ENCODE measurements at regions not wholly inside any gene's neighbourhood (a gene's known extent, or its start where the extent isn't known, plus 50 kb on each side); places are given as distances from the start of the nearest gene placed in this dataset.

GRCh38 chr17:70564006-70564620 is 394.8 kb downstream of the KCNJ2 start:
- 91% methylated on average over 2 of the region's 2 CpGs; no CpG with 5 or more reads in 1 of the 2 experiments for WGBS, 2 experiments (ENCODE audit: extremely low coverage in 1 of 2, insufficient coverage in 1 of 2, insufficient read length in 1 of 2, insufficient replicate concordance in 2 of 2, low coverage in 1 of 2, low lambda C conversion rate in 2 of 2, missing lambda C conversion rate in 1 of 2)
- TF ChIP-seq CREB1 (IDR thresholded peaks at IDR 0.05), result no peak
- no peak for TF ChIP-seq EP300 (IDR thresholded peaks at IDR 0.05; ENCODE audit: borderline replicate concordance in 1 of 2, low read depth in 2 of 2, low read length in 2 of 2)
- no peak for TF ChIP-seq SIN3A (conservative IDR thresholded peaks at IDR 0.05 in 1 of 2, IDR thresholded peaks at IDR 0.05 in 1 of 2; ENCODE audit: low read depth in 1 of 2, low read length in 2 of 2)

More at GRCh38 chr17:70564006-70564620, 394.8 kb downstream of the KCNJ2 start:
- H3K4ac ChIP-seq (replicated peaks; ENCODE audit: insufficient read length, low read depth, low read length), result no peak overlapping the region
- DNase-seq (ENCODE audit: low read depth in 1 of 2, low spot score in 2 of 2) (no peak), FAIRE-seq (no peak)
- H3K79me2 ChIP-seq (ENCODE audit: control insufficient read depth in 1 of 2, insufficient read depth in 2 of 2, low read length in 2 of 2), result no peaks in the 10 kb centered on the region
- H3K9ac ChIP-seq (replicated peaks in 1 of 4; ENCODE audit: extremely low read depth in 1 of 4, low read depth in 3 of 4, low read length in 3 of 4), result no peak overlapping the region
- no peak overlapping the region for H4K8ac ChIP-seq (ENCODE audit: extremely low read depth, insufficient read depth, low read length)
- no peak overlapping the region for H2BK120ac ChIP-seq (replicated peaks; ENCODE audit: low read depth, low read length)
- H4K91ac ChIP-seq (replicated peaks; ENCODE audit: insufficient read length, low read length), result no peak overlapping the region
- no peaks in the 10 kb centered on the region for H3K9me3 ChIP-seq (ENCODE audit: insufficient read depth in 2 of 2, low read depth in 1 of 2, low read length in 1 of 2)
- H4K20me1 ChIP-seq (replicated peaks in 1 of 2; ENCODE audit: control insufficient read depth in 1 of 2, insufficient read depth in 2 of 2, low read length in 2 of 2), result no peaks in the 10 kb centered on the region
- ChIA-PET CTCF (ENCODE audit: partially characterized antibody) (no interaction called here), POLR2A (ENCODE audit: partially characterized antibody) (no interaction called here)
- H4K5ac ChIP-seq (ENCODE audit: insufficient read length, low read depth, low read length), result no peak overlapping the region
- no peak overlapping the region for H3K14ac ChIP-seq (ENCODE audit: insufficient read length)
- H3K56ac ChIP-seq (replicated peaks; ENCODE audit: insufficient read length, low read depth, low read length), result no peak overlapping the region
- no peaks in the 10 kb centered on the region for H3K27me3 ChIP-seq (replicated peaks in 1 of 4; ENCODE audit: control insufficient read depth in 3 of 4, extremely low read depth in 1 of 4, insufficient read depth in 3 of 4, low read length in 3 of 4)
- no peak overlapping the region for H2BK12ac ChIP-seq (ENCODE audit: low read depth, low read length)
- H2AFZ ChIP-seq (ENCODE audit: low read length), result no peak overlapping the region
- H2BK5ac ChIP-seq (ENCODE audit: low read depth, low read length), result no peak overlapping the region
- no peak overlapping the region for H3K23ac ChIP-seq (ENCODE audit: insufficient read length)
- H3K79me1 ChIP-seq (ENCODE audit: low read depth, low read length), result no peaks in the 10 kb centered on the region
- H3K36me3 ChIP-seq (ENCODE audit: control insufficient read depth in 2 of 4, insufficient read depth in 4 of 4, low read length in 3 of 4), result no peaks in the 10 kb centered on the region
- no peak overlapping the region for H3K18ac ChIP-seq (ENCODE audit: extremely low read depth, low read length)
- no peak overlapping the region for H2BK20ac ChIP-seq (ENCODE audit: low read length)
- H3K4me3 ChIP-seq (ENCODE audit: extremely low read depth in 1 of 4, insufficient read depth in 2 of 4, low read depth in 3 of 4, low read length in 4 of 4), result no peak overlapping the region
- no peaks in the 10 kb centered on the region for H3K4me1 ChIP-seq (replicated peaks in 1 of 4; ENCODE audit: control insufficient read depth in 3 of 4, insufficient read depth in 4 of 4, low read length in 3 of 4)
- no peak overlapping the region for H2AK5ac ChIP-seq (ENCODE audit: low read depth, low read length)
- no peaks in the 10 kb centered on the region for H3K23me2 ChIP-seq (ENCODE audit: low read depth, low read length)
- no peak overlapping the region for H3K4me2 ChIP-seq (ENCODE audit: insufficient read depth in 1 of 2, low read depth in 2 of 2, low read length in 2 of 2)
- H3K27ac ChIP-seq (ENCODE audit: low read depth, low read length), result no peak overlapping the region
- no peak overlapping the region for H2BK15ac ChIP-seq (ENCODE audit: low read length)
